HG02798 (cell line): ENCODE measurements at regions not wholly inside any gene's neighbourhood (a gene's known extent, or its start where the extent isn't known, plus 50 kb on each side); places are given as distances from the start of the nearest gene placed in this dataset.
A peak's percentile ranks its signal among the peaks of the same experiment; 100 is the strongest.

Experiments
- ATAC-seq: cut with Tn5 transposase; IDR thresholded peaks from one replicate; pipeline ENCODE4 v1.9.1; 2021; ENCODE audit warnings: mild to moderate bottlenecking; ENCODE audit not compliant: unreplicated experiment, poor library complexity

- ATAC-seq, result no peak
These were observed 265.0 kb downstream of the KIF4B start for GRCh38 chr5:155278532-155278931.

GRCh38 chr5:155282503-155283107, 269.1 kb downstream of the KIF4B start:
- ATAC-seq, result no peak

GRCh38 chr5:155285706-155286105, 272.2 kb downstream of the KIF4B start:
- no peak for ATAC-seq

DNA sequence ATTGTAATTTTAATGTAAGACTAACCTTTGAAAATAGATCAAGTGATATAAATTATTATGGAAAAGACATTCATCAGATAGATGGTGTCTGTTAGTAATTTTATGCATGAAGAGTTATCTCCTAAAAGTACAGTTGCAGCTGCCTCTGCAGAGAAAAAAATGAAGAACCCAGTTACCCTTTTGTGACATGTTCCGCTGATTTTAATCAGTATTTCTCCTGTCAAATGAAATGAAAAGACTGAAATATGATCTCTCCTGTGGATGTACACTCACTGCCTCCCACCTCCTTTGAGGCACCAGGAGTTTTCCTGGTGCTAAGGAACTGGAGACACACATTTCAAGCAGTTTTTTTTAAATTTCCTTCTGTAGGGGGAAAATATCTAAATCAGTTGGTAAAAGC, 277.4 kb downstream of the KIF4B start:
- ATAC-seq, result no peak

DNA sequence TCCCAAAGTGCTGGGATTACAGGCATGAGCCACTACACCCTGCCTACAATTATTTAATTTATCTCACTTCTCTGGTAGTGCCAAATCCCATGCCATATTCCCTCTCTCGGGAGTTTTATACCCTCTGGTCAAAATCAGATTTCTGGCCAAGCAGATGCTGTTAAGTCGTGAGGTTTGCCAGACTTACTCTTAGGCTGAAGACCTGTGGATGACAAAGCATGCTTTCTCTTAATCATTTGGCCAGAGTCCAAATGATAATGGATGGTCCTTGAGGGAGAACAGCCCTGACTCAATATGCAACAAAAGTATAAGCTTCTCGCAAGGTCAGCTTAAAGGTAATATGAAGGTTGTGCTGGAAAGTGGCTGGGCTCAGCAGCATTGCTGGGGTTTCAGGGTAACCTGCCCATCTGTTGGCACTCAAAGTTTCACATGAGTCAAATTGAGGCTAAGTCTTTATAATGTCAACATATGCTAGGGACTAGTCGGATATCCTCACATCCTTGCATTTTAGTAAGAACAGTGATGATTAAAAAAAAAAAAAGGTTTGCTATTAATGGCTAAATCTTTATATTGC, 280.1 kb downstream of the KIF4B start:
- no peak for ATAC-seq

GRCh38 chr5:155295111-155295510, 281.6 kb downstream of the KIF4B start:
- no peak for ATAC-seq

- no peak for ATAC-seq
These were observed 285.9 kb downstream of the KIF4B start for GRCh38 chr5:155299386-155300005.

DNA sequence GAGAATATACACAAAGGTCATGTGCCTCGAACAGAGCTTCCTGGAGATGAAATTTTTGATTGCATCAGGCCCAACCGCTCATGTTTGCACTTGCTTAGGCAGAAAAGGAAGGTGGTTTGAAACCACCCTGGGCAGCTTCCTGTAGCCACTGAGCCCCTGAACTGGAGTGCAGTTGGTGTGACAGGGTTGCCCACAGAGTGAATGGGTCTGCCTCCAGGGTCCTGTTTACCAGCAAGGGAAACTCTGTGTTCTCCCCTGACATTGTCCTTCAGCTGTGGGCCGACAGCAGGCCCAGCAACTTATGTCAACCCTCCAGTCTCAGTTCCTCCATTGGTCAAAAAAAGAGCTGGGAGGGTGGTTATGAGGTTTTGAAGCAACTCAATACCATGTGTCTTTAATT, 289.6 kb downstream of the KIF4B start:
- ATAC-seq, result no peak

GRCh38 chr5:155307229-155307628, 293.7 kb downstream of the KIF4B start:
- ATAC-seq, result no peak

DNA sequence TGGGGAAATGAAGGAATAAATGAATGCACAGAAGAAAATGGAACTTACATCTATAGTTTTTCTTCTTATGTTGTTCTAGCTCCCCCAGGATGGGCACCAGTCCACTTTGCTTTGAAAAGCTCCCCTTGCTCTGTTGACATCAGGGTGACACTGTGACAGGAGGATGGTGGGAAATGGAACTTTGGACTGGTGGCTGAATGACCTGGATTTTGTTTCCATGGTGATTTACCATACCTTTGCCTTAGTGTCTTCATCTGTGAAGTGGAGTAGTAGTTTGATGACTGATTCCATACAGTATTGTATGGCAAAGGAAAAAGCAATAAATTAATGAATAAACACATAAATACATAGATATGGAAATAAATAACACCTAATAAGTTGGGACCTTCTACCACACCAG, 294.7 kb downstream of the KIF4B start:
- no peak for ATAC-seq

DNA sequence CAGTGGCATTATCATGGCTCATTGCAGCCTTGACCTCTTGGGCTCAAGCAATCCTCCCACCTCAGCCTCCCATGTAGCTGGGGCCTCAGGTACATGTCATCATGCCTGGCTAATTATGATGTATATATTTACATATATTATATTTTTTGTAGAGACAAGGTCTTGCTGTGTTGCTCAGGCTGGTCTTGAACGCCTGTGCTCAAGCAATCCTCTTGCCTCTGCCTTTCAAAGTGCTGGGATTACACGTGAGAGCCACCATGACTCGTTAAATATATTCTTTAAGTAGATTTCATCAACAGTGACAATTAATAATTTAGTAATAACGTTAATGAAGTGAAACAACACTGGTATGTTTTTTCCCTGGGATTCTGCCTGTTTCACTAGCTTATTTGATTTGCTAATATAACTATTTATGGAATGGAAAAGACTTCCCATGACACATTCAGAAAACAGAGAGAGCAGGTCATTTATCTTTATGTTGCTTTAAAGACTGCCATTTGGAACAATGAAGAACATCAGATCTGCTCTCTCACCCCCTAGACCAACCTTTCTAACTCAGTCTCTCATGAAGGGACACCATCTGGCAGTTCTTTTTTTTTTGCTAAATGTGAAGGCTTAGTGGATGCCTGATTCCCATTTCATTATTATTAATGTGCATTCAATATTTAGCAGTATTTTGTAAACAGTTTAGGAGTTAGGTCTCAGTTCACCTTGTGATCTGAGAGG, 295.6 kb downstream of the KIF4B start:
- no peak for ATAC-seq

- ATAC-seq, result no peak
These were observed 298.2 kb downstream of the KIF4B start for GRCh38 chr5:155311721-155312120.

GRCh38 chr5:155313518-155313917, 300.0 kb downstream of the KIF4B start:
- no peak for ATAC-seq

DNA sequence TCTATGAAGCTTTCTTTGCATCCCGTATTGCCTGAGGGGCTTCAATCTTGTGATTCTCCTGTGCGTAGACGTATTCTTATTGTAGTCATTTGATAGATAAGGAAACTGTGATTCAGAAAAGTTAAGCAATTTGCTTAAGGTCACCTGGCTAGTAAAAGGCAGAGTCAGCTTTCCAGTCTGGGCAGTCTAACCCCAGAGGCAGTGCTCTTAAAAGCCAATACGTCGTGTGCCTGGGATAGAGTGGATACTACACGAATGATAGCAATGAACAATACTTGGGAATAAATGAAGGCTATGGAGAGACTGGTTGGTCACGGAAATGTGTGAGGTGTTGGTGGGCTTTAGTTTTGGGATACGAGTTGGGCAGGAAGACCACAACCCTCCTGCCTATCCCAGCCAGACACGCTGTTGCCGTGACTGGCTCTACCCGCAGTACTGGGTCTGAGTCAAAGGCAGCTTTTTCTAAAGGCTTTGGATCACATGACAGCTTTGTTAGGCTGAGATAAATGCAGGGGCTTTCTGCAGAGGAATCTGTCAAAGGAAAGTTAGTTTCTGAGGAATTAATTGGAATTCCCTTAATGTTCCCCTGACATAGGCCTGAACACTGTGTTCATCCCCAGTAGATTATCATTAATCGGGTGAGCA, 302.6 kb downstream of the KIF4B start:
- ATAC-seq, result no peak

- peak; percentile 66 for ATAC-seq
These were observed 319.1 kb downstream of the KIF4B start for GRCh38 chr5:155332618-155333017.

DNA sequence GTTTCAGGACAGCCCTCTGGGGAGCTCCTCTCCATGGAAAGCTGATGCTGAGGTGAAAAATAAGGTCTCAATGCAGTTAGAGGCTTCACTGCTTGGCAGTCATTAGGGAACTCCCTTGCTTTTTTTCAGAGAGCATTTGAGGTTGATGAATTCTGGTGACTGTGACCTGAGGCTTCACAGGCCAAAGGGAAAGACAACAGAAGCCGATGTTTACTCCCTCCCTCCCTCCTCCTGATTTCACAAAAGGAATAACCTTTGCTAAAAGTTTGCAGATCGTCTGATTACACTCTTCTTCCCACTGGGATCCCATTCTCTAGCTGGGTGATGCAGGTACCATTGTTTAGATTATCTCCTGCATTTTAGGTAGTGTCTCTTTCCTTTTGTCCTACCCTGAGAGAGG, 329.4 kb downstream of the KIF4B start:
- ATAC-seq, result no peak

GRCh38 chr5:155343468-155343867, 329.9 kb downstream of the KIF4B start:
- ATAC-seq, result no peak

GRCh38 chr5:155353231-155353630, 339.7 kb downstream of the KIF4B start:
- ATAC-seq, result no peak

- ATAC-seq, result no peak
These were observed 352.5 kb downstream of the KIF4B start for GRCh38 chr5:155366096-155366495.

DNA sequence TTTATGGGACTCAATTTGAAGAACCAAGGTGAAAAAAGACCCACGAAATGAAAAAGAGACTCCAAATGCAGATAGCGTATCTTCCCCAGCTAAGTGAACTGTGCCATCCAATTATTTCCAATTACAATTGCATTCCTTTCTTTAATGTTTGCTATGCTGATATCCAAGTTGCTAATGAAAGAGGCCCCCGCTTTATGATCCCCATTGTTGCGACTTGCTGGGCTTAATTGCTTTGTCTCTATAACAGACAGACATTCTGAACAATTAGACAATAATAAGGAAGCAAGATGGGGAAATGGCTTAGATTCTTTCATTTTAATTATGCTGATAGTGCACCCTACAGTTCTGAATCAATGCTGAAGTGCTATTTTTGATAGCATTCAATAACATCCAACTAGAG, 354.3 kb downstream of the KIF4B start:
- no peak for ATAC-seq

- no peak for ATAC-seq
These were observed 354.9 kb downstream of the KIF4B start for GRCh38 chr5:155368490-155368889.
